ENCODE measurements at regions not wholly inside any gene's neighbourhood (a gene's known extent, or its start where the extent isn't known, plus 50 kb on each side); places are given as distances from the start of the nearest gene placed in this dataset.

GRCh38 chr2:120860579-120860922 is 124.9 kb downstream of the GLI2 start:
- no peaks in the 10 kb centered on the region for H3K9me3 ChIP-seq (replicated peaks; ENCODE audit: control insufficient read depth, insufficient read depth, low read length)
- H3K27me3 ChIP-seq (replicated peaks in 1 of 2; ENCODE audit: control insufficient read depth in 2 of 2, insufficient read depth in 2 of 2, low read length in 1 of 2): peaks cover 0 to 2% of the 10 kb centered on the region in 2 experiments; a peak in 2 of 4 replicates
- H3K4me2 ChIP-seq (ENCODE audit: control insufficient read depth, insufficient read depth): no peak overlapping the region
- ChIA-PET CTCF (interaction anchor here (0.6 kb wide), 1 partner anchor 25 kb away, joined by 3 read pairs; no protein-coding TSS in a partner anchor), RAD21 (ENCODE audit: unreplicated experiment) (no interaction called here), POLR2A (no interaction called here), SMC1A (ENCODE audit: uncharacterized antibody, unreplicated experiment) (no interaction called here)
- H3K27ac ChIP-seq (ENCODE audit: control insufficient read depth, insufficient read depth): no peak overlapping the region
- in situ Hi-C loops (cut with MboI) (no loop called here), intact Hi-C loops (cut with micrococcal nuclease; ENCODE audit: unreplicated experiment) (no loop called here)
- H4K20me1 ChIP-seq (ENCODE audit: control insufficient read depth, insufficient read depth): no peaks in the 10 kb centered on the region
- no peak overlapping the region for H2AFZ ChIP-seq (ENCODE audit: control insufficient read depth, low read depth, low read length)
- no peaks in the 10 kb centered on the region for H3K4me1 ChIP-seq (ENCODE audit: control insufficient read depth, insufficient read depth, low read length)
- BruUV-seq (replicated peaks): no TSS peak
- H3K36me3 ChIP-seq (ENCODE audit: control insufficient read depth in 2 of 2, insufficient read depth in 2 of 2, low read length in 1 of 2): no peaks in the 10 kb centered on the region
- no peaks in the 10 kb centered on the region for H3K79me2 ChIP-seq (ENCODE audit: control insufficient read depth, insufficient read depth, low read length)
- FAIRE-seq (no peak), DNase-seq (ENCODE audit: low read depth, low spot score) (no peak), ATAC-seq (no peak)
- 6% methylated on average over 4 of the region's 4 CpGs for WGBS (ENCODE audit: insufficient coverage, insufficient replicate concordance, low lambda C conversion rate, missing lambda C conversion rate)
- H3K4me3 ChIP-seq: no peak overlapping the region
- H3K9ac ChIP-seq (ENCODE audit: control insufficient read depth, insufficient read depth, low read length): no peak overlapping the region
- TF ChIP-seq SP1 (IDR thresholded peaks at IDR 0.05; ENCODE audit: low read depth, low read length) (no peak), NFIC (IDR thresholded peaks at IDR 0.05; ENCODE audit: low read depth, low read length) (no peak), SIX5 (IDR thresholded peaks at IDR 0.05; ENCODE audit: low read depth, low read length, severe bottlenecking) (no peak), SMARCA5 (IDR thresholded peaks at IDR 0.05) (no peak), EZH2 (IDR thresholded peaks at IDR 0.05; ENCODE audit: borderline replicate concordance, control insufficient read depth, low read depth, low read length) (no peak), YBX1 (IDR thresholded peaks at IDR 0.05) (no peak), TBL1XR1 (IDR thresholded peaks at IDR 0.05; ENCODE audit: low read depth, low read length) (no peak), JUND (IDR thresholded peaks at IDR 0.05; ENCODE audit: low read depth, low read length) (no peak), REST (IDR thresholded peaks at IDR 0.05; ENCODE audit: low read depth, low read length) (no peak)
